Right lobe of liver (tissue), 4 donors: ENCODE measurements at regions not wholly inside any gene's neighbourhood (a gene's known extent, or its start where the extent isn't known, plus 50 kb on each side); places are given as distances from the start of the nearest gene placed in this dataset.

ENCODE experiments used
- POLR2A ChIP-seq: fragments of 450-650 bp; IDR thresholded peaks from one replicate; pipeline ENCODE4 v1.6.1; 2017; ENCODE audit warnings: antibody characterized with exemption, mild to moderate bottlenecking
- TF ChIP-seq, protein P1 (sequence below), 4 donors: fragments of 200-600 bp in 3 of 4; fragments of 450-650 bp in 1 of 4; IDR thresholded peaks; one replicate each; pipeline versions ENCODE4 v1.5.1 to v1.8.0; 2016 to 2022; ENCODE audit warnings: antibody characterized with exemption in 4 of 4, mild to moderate bottlenecking in 2 of 4
- donor health status: DM: no; HTN: no; CAD: no.
- donor health status: DM: no; HTN: no; CAD: no.
- donor health status: DM: no; HTN: yes; CAD: no.

DNA sequence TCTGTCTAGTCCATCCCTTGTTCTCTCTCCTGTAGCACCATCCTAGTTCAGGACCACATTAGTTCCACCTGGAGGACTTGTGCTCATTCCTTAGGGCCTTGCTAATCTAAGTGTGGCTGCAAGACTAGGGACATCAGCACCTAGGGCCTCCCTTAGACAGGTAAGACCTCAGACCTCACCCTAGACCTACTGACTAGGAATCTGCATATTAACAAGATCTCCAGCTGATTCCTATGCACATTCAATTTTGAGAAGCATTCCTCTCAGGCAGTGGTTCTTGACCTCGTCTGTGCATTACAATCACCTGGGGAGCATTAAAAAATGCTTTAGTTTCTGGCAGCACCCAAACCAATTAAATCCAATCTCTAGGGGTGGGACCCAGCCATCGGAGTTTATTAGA, 238.4 kb upstream of the RGMA start:
- TF ChIP-seq, protein P1, sequence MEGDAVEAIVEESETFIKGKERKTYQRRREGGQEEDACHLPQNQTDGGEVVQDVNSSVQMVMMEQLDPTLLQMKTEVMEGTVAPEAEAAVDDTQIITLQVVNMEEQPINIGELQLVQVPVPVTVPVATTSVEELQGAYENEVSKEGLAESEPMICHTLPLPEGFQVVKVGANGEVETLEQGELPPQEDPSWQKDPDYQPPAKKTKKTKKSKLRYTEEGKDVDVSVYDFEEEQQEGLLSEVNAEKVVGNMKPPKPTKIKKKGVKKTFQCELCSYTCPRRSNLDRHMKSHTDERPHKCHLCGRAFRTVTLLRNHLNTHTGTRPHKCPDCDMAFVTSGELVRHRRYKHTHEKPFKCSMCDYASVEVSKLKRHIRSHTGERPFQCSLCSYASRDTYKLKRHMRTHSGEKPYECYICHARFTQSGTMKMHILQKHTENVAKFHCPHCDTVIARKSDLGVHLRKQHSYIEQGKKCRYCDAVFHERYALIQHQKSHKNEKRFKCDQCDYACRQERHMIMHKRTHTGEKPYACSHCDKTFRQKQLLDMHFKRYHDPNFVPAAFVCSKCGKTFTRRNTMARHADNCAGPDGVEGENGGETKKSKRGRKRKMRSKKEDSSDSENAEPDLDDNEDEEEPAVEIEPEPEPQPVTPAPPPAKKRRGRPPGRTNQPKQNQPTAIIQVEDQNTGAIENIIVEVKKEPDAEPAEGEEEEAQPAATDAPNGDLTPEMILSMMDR (IDR thresholded peaks at IDR 0.05), result no peak
- TF ChIP-seq POLR2A, result no peak
